Astrocyte (in vitro differentiated cells and primary cell): ENCODE measurements at regions not wholly inside any gene's neighbourhood (a gene's known extent, or its start where the extent isn't known, plus 50 kb on each side); places are given as distances from the start of the nearest gene placed in this dataset.

Experiments
- CTCF ChIP-seq: IDR thresholded peaks from 2 replicates; pipeline ENCODE4 v1.5.1; 2011; ENCODE audit warnings: low read depth, mild to moderate bottlenecking, inconsistent platforms, low read length, moderate library complexity; ENCODE audit not compliant: insufficient read depth
- EZH2 ChIP-seq: IDR thresholded peaks from 2 replicates; pipeline ENCODE4 v1.6.1; 2012; ENCODE audit warnings: mild to moderate bottlenecking, low read length, inconsistent platforms; ENCODE audit not compliant: insufficient read depth

GRCh38 chr4:8786166-8786565 lies 85.5 kb downstream of the HMX1 start:
- TF ChIP-seq CTCF (no peak), EZH2 (no peak)
